ENCODE measurements at regions not wholly inside any gene's neighbourhood (a gene's known extent, or its start where the extent isn't known, plus 50 kb on each side); places are given as distances from the start of the nearest gene placed in this dataset.

DNA sequence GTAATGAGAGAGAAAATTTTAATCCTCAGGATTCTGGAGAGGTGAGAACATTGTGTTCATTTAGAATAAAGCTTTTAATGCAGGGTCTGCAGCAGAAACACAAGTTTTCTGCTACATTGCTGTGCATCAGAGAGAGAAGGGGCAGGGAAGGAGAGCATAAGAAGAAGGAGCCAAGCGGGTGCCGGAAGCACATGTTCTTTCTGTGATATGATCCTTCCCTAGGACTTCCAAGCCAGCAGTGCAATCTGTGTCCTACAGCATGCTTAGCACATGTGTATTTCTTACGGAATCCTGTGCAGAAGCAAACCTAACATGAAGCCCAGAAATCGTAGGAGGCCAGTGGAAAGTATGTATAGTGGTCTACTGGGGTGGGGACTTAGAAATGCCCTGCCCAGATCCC, 458.3 kb upstream of the BRINP1 start:
- ATAC-seq (no peak), DNase-seq (ENCODE audit: low read depth, low spot score) (no peak)
- TF ChIP-seq, protein P1, sequence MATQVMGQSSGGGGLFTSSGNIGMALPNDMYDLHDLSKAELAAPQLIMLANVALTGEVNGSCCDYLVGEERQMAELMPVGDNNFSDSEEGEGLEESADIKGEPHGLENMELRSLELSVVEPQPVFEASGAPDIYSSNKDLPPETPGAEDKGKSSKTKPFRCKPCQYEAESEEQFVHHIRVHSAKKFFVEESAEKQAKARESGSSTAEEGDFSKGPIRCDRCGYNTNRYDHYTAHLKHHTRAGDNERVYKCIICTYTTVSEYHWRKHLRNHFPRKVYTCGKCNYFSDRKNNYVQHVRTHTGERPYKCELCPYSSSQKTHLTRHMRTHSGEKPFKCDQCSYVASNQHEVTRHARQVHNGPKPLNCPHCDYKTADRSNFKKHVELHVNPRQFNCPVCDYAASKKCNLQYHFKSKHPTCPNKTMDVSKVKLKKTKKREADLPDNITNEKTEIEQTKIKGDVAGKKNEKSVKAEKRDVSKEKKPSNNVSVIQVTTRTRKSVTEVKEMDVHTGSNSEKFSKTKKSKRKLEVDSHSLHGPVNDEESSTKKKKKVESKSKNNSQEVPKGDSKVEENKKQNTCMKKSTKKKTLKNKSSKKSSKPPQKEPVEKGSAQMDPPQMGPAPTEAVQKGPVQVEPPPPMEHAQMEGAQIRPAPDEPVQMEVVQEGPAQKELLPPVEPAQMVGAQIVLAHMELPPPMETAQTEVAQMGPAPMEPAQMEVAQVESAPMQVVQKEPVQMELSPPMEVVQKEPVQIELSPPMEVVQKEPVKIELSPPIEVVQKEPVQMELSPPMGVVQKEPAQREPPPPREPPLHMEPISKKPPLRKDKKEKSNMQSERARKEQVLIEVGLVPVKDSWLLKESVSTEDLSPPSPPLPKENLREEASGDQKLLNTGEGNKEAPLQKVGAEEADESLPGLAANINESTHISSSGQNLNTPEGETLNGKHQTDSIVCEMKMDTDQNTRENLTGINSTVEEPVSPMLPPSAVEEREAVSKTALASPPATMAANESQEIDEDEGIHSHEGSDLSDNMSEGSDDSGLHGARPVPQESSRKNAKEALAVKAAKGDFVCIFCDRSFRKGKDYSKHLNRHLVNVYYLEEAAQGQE (IDR thresholded peaks at IDR 0.05; ENCODE audit: insufficient read depth in 1 of 2, low read depth in 2 of 2, low read length in 1 of 2) = no peak
- no peak for TF ChIP-seq SIN3A (IDR thresholded peaks at IDR 0.05; ENCODE audit: borderline replicate concordance, insufficient read depth, low read depth, low read length)
- TF ChIP-seq POLR2AphosphoS5 (IDR thresholded peaks at IDR 0.05; ENCODE audit: low read depth, low read length) = no peak
- no peak for TF ChIP-seq CTCF (IDR thresholded peaks at IDR 0.05)
- no peaks in the 10 kb centered on the region for H3K9me3 ChIP-seq (ENCODE audit: control insufficient read depth, insufficient read depth, low read depth, low read length)
- H3K27ac ChIP-seq (ENCODE audit: low read length) = no peak overlapping the region
- no TSS peak for BruUV-seq (replicated peaks)
- intact Hi-C loops (cut with micrococcal nuclease; ENCODE audit: unreplicated experiment) (no loop called here), in situ Hi-C loops (cut with HindIII; ENCODE audit: low pct_unique_long_range_greater_than_20kb, low sequenced_read_pairs) (no loop called here)
- H3K4me3 ChIP-seq (ENCODE audit: low read depth in 2 of 2, low read length in 2 of 2) = no peak overlapping the region
- CTCF ChIA-PET = no interaction called here
- no peaks in the 10 kb centered on the region for H3K4me1 ChIP-seq (ENCODE audit: control insufficient read depth, insufficient read depth, low read length)
- H3K27me3 ChIP-seq (ENCODE audit: control insufficient read depth, insufficient read depth, low read length) = no peaks in the 10 kb centered on the region
- POLR2A ChIA-PET = no interaction called here
- H3K36me3 ChIP-seq (ENCODE audit: control insufficient read depth, insufficient read depth, low read length) = no peaks in the 10 kb centered on the region

- DNase-seq (ENCODE audit: low read depth, low spot score) = no peak
- Histone ChIP-seq H3K27ac (ENCODE audit: low read length) (no peak overlapping the region), H3K36me3 (ENCODE audit: control insufficient read depth, insufficient read depth, low read length) (no peaks in the 10 kb centered on the region), H3K4me1 (ENCODE audit: control insufficient read depth, insufficient read depth, low read length) (no peaks in the 10 kb centered on the region), H3K9me3 (ENCODE audit: control insufficient read depth, insufficient read depth, low read depth, low read length) (no peaks in the 10 kb centered on the region), H3K4me3 (ENCODE audit: low read depth in 2 of 2, low read length in 2 of 2) (no peak overlapping the region), H3K27me3 (ENCODE audit: control insufficient read depth, insufficient read depth, low read length) (no peaks in the 10 kb centered on the region)
- no peak for ATAC-seq
- TF ChIP-seq CTCF (IDR thresholded peaks at IDR 0.05) (no peak), SIN3A (IDR thresholded peaks at IDR 0.05; ENCODE audit: borderline replicate concordance, insufficient read depth, low read depth, low read length) (no peak), POLR2AphosphoS5 (IDR thresholded peaks at IDR 0.05; ENCODE audit: low read depth, low read length) (no peak), TCF7L2 (IDR thresholded peaks at IDR 0.05; ENCODE audit: low read depth, low read length) (no peak)
- TF ChIP-seq, protein P1 (IDR thresholded peaks at IDR 0.05; ENCODE audit: insufficient read depth in 1 of 2, low read depth in 2 of 2, low read length in 1 of 2) = no peak
- in situ Hi-C loops (cut with HindIII; ENCODE audit: low pct_unique_long_range_greater_than_20kb, low sequenced_read_pairs) (no loop called here), intact Hi-C loops (cut with micrococcal nuclease; ENCODE audit: unreplicated experiment) (no loop called here)
- POLR2A ChIA-PET = no interaction called here
- no TSS peak for BruUV-seq (replicated peaks)
- CTCF ChIA-PET = no interaction called here
Observed at GRCh38 chr9:119827126-119827525, 457.9 kb upstream of the BRINP1 start.
